HFF-Myc (cell line): ENCODE measurements at regions not wholly inside any gene's neighbourhood (a gene's known extent, or its start where the extent isn't known, plus 50 kb on each side); places are given as distances from the start of the nearest gene placed in this dataset.

Experiments used
- DNase-seq: peaks from one replicate; pipeline ENCODE4 v3.0.0-alpha.2; 2011; ENCODE audit warnings: low read depth; ENCODE audit errors: extremely low read depth
- H3K4me3 ChIP-seq: replicated peaks from 2 replicates; pipeline ENCODE4 v1.5.1; 2011; ENCODE audit warnings: low read depth, mild to moderate bottlenecking, control low read depth, low read length
- TF ChIP-seq, protein P1 (sequence below): IDR thresholded peaks from 2 replicates; pipeline ENCODE4 v1.5.1; 2012; ENCODE audit warnings: mild to moderate bottlenecking, low read depth, low read length, control low read depth; ENCODE audit errors: missing control alignments

DNA sequence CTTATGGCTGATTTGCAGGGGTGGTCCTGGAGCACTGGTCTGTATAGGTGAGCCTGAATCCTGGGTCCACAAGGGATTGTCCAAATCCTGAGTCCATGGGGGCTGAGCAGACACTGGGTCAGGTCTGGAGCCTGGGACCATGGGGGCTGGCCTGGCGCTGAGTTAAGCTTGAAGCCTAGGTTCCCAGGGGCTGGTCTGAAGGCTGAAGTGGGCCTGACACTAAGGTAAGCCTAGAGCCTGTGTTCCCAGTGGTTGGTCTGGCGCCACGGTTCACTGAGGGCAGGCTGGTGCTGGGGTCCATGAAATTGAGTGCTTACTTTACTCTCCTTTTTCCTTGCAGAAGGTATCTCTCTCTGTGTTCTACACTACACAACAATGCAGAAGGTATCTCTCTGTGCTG lies 155.8 kb downstream of the RBM46 start:
- TF ChIP-seq, protein P1, sequence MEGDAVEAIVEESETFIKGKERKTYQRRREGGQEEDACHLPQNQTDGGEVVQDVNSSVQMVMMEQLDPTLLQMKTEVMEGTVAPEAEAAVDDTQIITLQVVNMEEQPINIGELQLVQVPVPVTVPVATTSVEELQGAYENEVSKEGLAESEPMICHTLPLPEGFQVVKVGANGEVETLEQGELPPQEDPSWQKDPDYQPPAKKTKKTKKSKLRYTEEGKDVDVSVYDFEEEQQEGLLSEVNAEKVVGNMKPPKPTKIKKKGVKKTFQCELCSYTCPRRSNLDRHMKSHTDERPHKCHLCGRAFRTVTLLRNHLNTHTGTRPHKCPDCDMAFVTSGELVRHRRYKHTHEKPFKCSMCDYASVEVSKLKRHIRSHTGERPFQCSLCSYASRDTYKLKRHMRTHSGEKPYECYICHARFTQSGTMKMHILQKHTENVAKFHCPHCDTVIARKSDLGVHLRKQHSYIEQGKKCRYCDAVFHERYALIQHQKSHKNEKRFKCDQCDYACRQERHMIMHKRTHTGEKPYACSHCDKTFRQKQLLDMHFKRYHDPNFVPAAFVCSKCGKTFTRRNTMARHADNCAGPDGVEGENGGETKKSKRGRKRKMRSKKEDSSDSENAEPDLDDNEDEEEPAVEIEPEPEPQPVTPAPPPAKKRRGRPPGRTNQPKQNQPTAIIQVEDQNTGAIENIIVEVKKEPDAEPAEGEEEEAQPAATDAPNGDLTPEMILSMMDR = no peak
- H3K4me3 ChIP-seq = no peak overlapping the region
- no peak for DNase-seq

DNA sequence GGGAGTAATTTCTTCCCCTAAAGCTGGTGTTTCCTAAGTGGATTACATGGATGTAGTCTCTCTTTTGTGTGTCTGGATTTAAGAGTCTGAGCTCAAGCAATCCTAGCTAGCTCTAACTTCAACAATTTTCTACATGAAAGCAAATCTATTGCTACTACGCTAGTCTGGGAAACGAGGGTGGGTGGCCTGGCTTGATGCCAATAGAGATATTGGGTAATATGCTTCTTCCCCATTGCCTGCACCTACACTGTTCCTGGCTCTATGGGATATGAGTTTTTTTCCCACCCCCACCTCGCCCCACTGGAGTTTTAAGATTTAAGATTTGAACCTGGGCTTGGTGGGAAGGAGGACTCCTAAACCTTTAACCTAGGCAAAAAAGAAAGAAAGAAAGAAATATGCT lies 158.8 kb downstream of the RBM46 start:
- TF ChIP-seq, protein P1 = no peak
- no peak for DNase-seq
- H3K4me3 ChIP-seq = no peak overlapping the region

DNA sequence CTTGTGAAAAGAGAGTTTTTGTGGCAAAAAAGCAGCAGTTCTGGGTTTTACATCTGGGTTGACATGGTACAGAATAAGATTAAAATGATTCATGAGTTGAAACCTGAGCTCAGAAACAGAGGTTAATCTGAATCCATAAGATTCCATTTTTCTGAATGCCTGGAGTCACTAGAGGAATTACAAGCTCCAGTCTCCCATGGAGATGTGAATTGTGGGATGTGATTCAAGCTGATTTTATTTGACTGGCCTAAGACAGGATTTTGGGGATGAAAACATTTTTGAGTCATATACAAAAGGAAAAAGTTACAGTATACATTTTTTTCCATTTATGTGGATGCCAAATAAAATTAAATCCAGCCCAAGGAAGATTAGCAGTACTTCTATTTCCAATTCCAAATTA lies 161.1 kb downstream of the RBM46 start:
- TF ChIP-seq, protein P1 = no peak
- H3K4me3 ChIP-seq = no peak overlapping the region
- no peak for DNase-seq

DNA sequence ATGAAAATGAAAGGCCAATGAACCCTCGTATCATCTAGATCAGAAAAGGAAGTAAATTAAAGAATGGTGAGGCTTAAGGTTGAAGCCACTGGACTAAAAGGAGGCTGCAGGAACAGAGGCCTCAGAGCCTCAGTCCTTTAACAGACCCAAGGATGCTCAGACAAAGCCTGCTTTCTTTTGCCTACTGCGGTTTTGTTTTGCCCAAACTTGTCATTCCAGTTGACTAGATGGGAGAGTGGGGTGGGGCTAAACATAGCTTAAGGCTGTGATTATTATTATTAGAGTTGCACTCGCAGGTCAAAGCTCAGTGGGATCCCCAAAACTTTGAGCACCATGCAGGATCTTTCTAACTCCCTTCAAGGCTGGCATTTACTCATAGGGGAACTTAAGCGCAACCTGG lies 163.9 kb downstream of the RBM46 start:
- no peak overlapping the region for H3K4me3 ChIP-seq
- TF ChIP-seq, protein P1 = no peak
- no peak for DNase-seq

DNA sequence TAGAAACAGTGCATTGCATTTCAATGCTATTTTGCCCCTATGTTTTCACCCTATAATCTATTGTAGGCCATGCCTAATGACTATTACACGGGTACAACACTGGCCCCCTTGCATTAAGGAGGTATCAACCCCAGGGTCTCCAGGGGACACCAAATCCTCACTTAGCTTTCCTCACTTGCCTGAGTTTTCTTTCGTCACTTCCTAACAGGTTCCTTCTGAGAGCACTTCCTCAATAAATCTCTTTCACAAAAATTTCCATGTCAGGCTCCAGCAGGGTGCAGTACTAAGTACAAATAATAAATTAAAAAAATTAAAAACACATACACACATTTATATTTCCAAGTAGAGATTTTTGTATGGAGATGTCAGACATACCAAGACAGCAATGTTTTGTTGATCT lies 165.0 kb downstream of the RBM46 start:
- no peak overlapping the region for H3K4me3 ChIP-seq
- DNase-seq = no peak
- TF ChIP-seq, protein P1 = no peak

DNA sequence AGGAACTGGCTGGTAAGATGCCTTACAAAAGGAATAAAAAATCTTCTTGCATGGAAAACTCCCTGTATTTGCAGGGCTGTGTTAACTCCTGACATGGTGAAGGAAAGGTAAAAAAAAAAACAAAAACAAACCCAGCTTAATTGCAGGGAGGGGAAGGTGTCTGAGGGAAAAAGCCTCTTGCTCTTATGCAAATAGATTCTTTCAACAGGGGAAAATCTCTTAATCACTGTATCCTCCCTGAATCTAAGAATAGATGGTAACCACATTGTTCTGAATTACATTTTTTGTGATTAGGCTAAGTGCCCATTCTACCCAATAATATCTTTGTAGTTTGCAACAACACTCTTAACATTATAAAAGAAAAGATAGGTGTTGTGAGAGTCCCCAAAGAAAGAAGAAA lies 172.6 kb downstream of the RBM46 start:
- no peak for DNase-seq
- TF ChIP-seq, protein P1 = no peak
- H3K4me3 ChIP-seq = no peak overlapping the region

DNA sequence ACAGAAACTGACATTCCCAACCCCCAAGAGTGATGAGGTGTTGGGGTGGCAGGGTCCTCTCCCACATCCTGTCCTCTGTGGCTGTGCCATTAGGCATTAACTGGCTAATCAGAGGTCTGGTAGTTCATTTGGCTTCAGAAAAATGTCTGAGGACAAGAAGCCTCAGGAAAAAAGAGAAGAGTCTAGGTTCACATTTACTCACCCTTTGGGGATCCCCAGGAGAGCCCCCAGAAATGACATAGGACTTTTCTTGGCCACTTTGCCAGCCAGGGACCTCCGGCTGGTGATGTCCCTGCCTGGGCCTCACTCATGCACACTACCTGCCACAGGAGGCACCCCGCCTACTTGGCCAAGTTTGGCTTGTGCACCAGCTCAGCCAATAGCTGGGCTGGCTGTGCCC lies 173.0 kb downstream of the RBM46 start:
- H3K4me3 ChIP-seq = no peak overlapping the region

More for the DNA sequence above, 173.0 kb downstream of the RBM46 start:
- no peak for DNase-seq
- TF ChIP-seq, protein P1 = no peak
